ENCODE measurements at regions not wholly inside any gene's neighbourhood (a gene's known extent, or its start where the extent isn't known, plus 50 kb on each side); places are given as distances from the start of the nearest gene placed in this dataset.

DNA sequence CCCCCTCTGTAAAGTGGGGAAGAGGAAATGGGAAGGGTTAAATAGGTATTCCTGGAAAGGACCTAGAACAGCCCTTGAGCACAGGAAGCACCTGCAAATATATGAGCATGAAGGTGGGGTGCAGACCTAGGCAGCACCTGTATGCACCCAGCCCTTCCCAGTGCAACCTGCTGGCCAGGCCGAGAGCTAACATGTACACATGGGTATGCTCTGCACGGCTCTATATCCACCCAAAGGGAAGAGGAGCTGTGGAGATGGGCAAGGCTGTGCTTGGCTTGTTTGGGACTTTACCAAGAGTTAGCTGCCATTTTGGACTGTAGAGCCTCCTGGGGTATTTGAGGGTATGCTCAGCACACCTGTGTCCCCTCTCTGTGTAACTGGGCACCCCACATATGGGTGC is 171.2 kb downstream of the KLF13 start:
- TF ChIP-seq, protein P1, sequence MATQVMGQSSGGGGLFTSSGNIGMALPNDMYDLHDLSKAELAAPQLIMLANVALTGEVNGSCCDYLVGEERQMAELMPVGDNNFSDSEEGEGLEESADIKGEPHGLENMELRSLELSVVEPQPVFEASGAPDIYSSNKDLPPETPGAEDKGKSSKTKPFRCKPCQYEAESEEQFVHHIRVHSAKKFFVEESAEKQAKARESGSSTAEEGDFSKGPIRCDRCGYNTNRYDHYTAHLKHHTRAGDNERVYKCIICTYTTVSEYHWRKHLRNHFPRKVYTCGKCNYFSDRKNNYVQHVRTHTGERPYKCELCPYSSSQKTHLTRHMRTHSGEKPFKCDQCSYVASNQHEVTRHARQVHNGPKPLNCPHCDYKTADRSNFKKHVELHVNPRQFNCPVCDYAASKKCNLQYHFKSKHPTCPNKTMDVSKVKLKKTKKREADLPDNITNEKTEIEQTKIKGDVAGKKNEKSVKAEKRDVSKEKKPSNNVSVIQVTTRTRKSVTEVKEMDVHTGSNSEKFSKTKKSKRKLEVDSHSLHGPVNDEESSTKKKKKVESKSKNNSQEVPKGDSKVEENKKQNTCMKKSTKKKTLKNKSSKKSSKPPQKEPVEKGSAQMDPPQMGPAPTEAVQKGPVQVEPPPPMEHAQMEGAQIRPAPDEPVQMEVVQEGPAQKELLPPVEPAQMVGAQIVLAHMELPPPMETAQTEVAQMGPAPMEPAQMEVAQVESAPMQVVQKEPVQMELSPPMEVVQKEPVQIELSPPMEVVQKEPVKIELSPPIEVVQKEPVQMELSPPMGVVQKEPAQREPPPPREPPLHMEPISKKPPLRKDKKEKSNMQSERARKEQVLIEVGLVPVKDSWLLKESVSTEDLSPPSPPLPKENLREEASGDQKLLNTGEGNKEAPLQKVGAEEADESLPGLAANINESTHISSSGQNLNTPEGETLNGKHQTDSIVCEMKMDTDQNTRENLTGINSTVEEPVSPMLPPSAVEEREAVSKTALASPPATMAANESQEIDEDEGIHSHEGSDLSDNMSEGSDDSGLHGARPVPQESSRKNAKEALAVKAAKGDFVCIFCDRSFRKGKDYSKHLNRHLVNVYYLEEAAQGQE (IDR thresholded peaks at IDR 0.05; ENCODE audit: insufficient read depth in 1 of 2, low read depth in 2 of 2, low read length in 2 of 2): no peak
- no peak for TF ChIP-seq SIN3A (IDR thresholded peaks at IDR 0.05; ENCODE audit: borderline replicate concordance, insufficient read depth, low read length)
- TF ChIP-seq POLR2AphosphoS5 (IDR thresholded peaks at IDR 0.05; ENCODE audit: low read depth, low read length): no peak

Data from PFSK-1 (cell line).